Hepatic stellate cell (primary cell): ENCODE measurements at regions not wholly inside any gene's neighbourhood (a gene's known extent, or its start where the extent isn't known, plus 50 kb on each side); places are given as distances from the start of the nearest gene placed in this dataset.

Experiments used
- DNase-seq: peaks from one replicate; pipeline ENCODE4 v3.0.0; 2011; ENCODE audit warnings: low spot score

DNA sequence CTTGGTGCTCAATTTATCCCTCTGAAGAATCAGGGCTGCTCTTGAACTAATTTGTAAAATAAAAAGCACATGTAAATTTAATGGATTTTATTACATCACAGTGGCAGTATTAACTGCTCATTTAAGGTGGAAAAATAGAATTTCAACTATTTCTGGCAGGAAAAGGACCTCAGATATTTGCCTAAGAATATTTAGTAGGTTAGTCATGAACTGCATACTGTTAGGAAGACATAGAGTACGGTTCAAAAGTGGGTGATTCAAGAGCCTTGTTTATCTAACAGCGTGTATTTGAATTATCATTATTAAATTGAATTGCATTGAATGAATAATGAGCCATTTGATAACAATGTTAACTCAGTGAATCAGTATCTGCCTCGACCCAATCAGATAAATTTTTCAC lies 248.8 kb upstream of the PBX1 start:
- no peak for DNase-seq

DNA sequence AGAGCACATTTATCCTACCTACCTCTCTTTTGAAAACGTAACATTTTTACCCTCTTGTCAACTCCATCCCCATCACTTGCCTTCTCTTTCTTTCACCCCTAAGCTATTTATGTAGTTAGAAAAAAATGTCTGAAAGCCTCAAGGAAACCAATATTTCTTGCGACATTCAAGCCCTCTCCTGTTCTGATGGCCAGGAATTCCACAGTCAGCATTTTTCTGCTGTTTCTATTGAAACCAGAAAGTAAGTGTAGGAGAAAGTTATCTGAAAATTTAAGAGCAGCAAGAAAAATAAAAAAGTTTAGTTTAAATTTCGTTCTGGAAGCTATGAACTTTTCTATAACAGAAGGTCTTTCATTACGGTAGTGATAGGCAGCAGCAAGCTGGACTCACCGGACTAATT lies 247.6 kb upstream of the PBX1 start:
- DNase-seq: no peak

- DNase-seq: no peak
These were observed 237.9 kb upstream of the PBX1 start for GRCh38 chr1:164320790-164321731.

- DNase-seq: no peak
These were observed 233.2 kb upstream of the PBX1 start for GRCh38 chr1:164325786-164326185.

DNA sequence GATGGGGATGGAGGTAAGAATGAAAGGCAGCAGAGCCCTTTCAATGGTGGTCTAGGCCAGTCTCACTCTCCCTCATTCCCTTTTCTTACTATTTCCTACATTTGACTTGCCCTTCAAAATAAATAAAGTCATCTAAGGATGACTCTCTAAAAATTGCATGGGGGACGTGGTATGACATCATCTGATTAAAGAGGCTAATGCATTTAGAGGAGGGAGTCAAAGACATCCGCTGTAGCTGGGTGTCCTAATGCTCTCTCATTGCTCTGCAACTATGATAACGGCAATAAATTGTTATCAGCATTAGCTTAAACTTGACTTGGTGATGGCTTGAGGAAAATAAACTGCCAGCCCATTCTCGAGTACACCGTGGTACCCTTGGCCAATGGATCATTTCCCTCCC lies 225.6 kb upstream of the PBX1 start:
- no peak for DNase-seq

DNA sequence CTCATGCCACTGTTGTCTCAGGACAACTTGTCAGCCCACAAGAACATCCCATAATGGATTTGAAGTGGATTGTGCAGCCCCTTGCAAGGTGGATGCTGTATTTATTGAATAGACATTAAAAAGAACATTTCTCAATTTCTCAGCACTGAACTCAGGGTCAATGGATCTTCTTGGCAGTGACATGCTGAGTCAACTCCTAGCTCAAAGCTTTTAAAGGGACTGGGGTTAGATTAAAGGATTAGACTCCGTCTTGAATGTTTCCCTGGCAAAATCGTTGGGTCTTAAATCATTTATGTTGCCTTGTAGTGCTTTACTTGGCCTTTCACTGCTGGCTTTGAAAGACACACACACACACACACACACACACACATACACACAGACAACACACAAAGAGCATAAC lies 221.6 kb upstream of the PBX1 start:
- DNase-seq: no peak

- DNase-seq: no peak
These were observed 221.1 kb upstream of the PBX1 start for GRCh38 chr1:164337885-164338284.

DNA sequence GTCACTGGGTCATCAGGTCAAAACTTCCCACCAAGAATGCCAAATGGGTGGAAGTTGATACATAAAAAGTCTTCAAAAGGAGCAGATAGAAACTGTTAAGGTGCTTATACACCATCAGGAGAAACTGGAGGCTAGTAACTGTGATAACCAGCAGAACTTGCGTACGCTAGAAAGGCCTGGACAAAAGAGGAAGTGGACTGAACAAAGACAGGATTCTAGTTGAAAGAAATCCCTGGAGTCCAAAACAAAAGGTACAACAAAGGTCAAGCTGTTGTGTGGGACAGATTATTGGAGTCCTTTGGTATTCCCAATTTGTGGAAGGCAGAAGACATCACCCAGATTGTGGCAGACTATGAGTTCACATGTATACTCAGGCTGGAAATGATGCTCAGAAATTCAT lies 215.8 kb upstream of the PBX1 start:
- no peak for DNase-seq

DNA sequence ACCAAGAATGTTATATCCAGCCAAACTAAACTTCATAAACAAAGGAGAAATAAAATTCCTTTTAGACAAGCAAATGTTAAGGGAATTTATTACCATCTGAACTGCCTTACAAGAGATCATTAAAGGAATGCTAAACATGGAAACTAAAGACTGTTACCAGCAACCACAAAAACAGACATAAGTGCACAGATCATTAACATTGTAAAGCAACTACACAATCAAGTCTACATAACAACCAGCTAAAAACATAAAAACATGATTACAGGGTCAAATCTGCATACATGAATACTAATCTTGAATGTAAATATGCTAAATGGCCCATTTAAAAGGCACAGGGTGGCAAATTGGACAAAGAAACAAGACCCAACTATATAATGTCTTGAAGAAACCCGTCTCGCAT lies 211.0 kb upstream of the PBX1 start:
- DNase-seq: no peak

- no peak for DNase-seq
These were observed 202.5 kb upstream of the PBX1 start for GRCh38 chr1:164356511-164356910.

DNA sequence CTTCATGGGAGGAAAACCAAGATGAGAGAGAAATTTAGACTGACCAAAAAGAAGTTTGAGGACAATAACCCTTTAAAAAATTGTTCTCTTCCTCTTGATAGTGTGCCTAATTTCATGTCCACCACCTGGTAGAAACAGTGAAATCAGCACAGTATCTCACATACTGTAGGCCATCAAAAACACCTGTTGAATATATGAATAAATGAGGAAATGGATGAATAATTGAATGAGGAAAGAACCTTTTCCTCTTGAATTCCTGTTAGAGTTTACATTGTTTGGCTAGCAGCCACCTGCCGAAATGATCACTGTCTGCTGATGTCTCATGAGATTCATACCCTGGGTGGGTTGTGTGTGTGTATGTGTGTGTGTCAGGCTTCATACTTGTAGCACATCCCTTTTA lies 198.7 kb upstream of the PBX1 start:
- no peak for DNase-seq

GRCh38 chr1:164361927-164362326 lies 197.1 kb upstream of the PBX1 start:
- no peak for DNase-seq

GRCh38 chr1:164363980-164364379 lies 195.0 kb upstream of the PBX1 start:
- no peak for DNase-seq

DNA sequence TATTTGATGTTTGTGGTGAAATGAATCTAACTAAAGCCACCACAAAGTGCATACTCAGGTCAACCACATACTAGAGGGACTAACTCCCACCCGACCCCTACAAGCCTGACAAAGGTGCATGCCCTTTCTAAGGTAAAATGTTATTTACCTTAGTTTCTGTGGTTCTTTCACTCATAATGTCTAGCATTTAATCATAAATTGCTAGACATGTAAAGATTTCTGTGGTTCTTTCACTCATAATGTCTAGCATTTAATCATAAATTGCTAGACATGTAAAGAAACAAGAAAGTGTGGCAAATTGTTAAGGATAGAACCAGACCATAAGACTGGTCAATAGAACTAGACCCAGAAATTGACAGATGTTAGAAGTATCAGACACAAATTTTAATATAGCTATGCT lies 193.0 kb upstream of the PBX1 start:
- no peak for DNase-seq

DNA sequence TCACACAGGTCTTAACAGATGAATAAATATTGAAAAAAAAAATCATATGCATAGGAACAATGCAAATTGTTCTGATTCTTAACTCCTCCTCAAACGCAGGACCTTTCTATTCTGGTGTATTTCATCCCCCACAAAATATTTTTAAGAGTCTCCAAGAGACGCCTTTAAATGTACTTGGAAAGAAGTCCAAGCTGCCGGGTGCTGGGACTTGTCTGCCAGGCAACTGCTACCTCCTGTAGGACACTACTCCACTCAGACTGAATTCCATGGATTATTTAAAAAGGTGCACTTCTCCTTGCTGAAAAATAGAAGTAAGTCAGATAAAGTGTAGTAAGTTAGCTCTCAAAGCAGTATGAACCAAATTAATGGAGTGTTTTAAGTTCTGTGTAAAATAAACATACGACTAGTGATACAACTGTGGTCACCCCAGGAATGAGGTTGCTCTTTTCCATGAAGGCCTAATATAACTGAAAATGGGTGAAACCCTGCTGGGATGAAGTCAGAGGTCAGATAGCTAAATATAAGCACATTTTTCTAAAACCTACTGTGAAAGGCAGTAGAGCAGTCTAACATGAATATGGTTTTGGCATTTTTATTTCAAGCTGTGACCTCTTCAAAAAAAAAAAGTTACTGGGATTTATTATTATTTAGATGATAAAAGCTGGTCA lies 189.2 kb upstream of the PBX1 start:
- no peak for DNase-seq

DNA sequence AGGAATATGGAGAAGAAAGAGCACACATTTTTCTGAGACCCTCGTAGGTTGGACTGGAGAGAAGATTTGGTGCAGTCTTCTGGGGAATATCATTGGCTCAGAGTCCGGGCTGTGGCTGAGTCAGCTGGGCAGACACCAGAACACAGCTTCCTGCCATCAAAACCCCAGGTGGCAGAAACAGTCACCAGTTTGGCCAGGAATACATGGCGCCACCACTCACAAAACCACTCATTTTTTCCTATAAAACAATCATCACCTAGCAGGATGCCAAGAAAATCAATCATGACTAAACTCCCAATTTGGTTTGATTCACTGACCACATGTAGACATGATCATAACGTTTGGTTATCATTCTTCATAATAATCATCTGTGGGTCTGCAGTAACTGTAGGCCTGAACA lies 178.1 kb upstream of the PBX1 start:
- DNase-seq: no peak

DNA sequence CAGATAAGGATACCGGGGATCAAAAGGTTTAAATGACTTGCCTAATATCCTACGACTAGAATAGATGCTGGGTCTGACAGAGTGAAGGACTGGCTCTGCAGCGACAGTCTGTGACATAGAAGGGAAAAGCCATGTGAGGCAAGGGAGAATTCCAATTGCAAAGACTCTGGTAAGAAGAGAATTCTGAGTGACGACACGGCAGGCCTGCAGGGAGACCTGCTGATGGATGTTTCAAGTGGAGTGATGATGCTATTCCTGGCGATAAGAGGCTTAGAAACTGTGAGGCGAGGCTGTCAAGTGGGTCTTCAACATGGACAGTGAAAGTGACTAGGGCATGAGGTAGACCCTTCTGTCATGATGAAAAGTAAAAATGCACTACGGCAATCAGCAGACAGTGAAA lies 176.6 kb upstream of the PBX1 start:
- DNase-seq: no peak

DNA sequence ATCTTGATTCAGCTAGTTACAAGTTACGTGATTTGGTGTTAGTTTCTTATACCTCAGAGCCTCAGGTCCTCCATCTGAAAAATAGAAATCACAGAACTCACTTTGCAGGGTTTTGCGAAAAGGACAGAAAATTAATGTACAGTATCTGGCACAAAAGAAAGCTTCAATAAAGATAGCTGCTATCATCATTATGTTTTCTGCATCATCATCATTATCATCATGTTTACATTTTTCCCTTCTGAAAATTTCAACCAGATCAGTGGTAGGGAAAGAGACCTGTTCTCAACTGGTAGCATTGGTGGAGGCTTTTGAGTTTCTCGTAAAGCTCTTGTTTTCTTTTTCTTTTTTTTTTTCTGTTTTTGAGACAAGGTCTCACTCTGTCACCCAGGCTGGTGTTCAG lies 174.7 kb upstream of the PBX1 start:
- DNase-seq: no peak

GRCh38 chr1:164417016-164417704 lies 141.8 kb upstream of the PBX1 start:
- no peak for DNase-seq

- no peak for DNase-seq
These were observed 135.8 kb upstream of the PBX1 start for GRCh38 chr1:164423136-164423535.

DNA sequence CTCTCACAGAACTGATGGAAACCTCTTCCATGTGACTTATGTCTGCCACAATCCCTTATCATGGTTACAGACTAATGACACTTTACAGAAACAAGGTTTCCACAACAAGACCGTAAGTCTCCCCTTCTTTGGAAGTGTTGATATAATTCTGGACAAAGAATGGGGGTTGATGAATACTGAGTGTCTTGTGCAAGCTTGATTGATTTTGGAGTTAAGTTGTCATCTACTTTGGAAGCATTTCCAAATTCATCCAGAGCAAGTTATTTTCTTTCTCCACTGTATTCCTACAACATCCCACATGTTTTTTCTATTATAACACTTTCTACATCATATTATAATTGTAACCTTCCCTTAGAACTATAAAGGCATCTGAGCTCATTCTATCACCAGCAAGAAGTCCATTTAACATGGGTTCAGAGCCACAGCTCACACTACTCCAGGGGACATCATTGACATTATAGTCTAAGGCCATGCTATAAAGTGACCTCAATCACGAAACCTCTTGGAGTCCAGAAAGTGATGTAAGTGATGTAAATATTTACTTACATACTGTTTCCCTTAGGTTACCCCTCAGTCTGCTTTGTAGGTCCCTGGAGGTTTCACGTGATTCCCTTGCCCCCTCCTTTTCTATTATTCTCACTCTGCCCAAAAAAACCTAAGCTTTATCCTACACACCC lies 125.7 kb upstream of the PBX1 start:
- DNase-seq: no peak

DNA sequence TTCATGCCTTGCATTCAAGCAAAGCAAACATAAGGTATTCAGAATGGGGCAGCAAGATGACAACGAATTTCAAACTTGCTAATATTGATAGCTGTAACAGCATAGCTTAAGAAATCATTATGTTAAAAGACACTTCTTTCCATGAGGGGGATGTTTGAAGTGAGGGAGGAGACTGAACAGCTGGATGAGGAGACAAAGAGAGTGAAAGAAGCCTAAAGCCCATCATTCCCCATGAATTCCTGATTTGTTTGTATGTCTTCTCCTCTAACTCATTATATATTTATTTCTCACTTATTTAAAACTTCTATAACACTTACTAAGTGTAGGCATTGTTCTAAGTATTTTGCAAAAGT lies 125.2 kb upstream of the PBX1 start:
- no peak for DNase-seq

DNA sequence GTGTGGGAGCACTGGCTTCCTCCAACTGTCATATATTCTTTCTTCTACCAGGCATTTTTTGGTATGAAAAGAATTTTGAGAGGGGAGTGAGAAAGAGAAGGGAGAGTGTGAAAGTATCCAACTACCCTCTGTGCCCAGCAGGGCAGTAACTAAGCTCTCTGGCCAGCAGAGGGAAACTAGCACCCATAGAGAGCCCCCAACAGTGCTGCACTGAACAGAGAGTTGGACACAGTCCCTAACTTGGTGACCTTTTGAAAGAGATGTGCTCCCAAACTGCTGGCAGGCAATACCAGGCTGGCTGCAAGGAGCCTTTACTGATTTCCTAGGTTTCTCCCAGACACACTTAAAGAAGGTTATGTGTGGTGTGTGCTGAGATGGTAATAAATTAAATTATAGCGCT lies 118.8 kb upstream of the PBX1 start:
- peak; percentile 3 for DNase-seq
